ENCODE measurements at regions not wholly inside any gene's neighbourhood (a gene's known extent, or its start where the extent isn't known, plus 50 kb on each side); places are given as distances from the start of the nearest gene placed in this dataset.

GRCh38 chr9:129359162-129359811, 181.2 kb upstream of the IER5L start (continued):
- TF ChIP-seq KDM4A (IDR thresholded peaks at IDR 0.05; ENCODE audit: low read depth, low read length, severe bottlenecking) = no peak
- no peak for TF ChIP-seq RNF2 (IDR thresholded peaks at IDR 0.05; ENCODE audit: borderline replicate concordance, low read depth, low read length, missing control alignments, poor library complexity, severe bottlenecking)
- no peak for TF ChIP-seq RFX5 (IDR thresholded peaks at IDR 0.05; ENCODE audit: borderline replicate concordance, low read depth, low read length)
